SW 1271 (cell line): ENCODE measurements at regions not wholly inside any gene's neighbourhood (a gene's known extent, or its start where the extent isn't known, plus 50 kb on each side); places are given as distances from the start of the nearest gene placed in this dataset.
A peak's percentile ranks its signal among the peaks of the same experiment; 100 is the strongest.

ENCODE experiments used
- DNase-seq, 2 experiments: peaks; one replicate each; lab custom pipeline; 2025; lab: John Stamatoyannopoulos, UW

- DNase-seq = no peak
These were observed 161.3 kb upstream of the SHH start for GRCh38 chr7:155973451-155973997.

GRCh38 chr7:155972651-155973390 is 160.6 kb upstream of the SHH start:
- DNase-seq = no peak

GRCh38 chr7:155972247-155972646 is 160.0 kb upstream of the SHH start:
- no peak for DNase-seq

GRCh38 chr7:155971180-155971770 is 159.0 kb upstream of the SHH start:
- DNase-seq = no peak

GRCh38 chr7:155969192-155969929 is 157.1 kb upstream of the SHH start:
- DNase-seq = no peak

- DNase-seq = no peak
These were observed 152.7 kb upstream of the SHH start for GRCh38 chr7:155965010-155965409.

GRCh38 chr7:155964543-155964942 is 152.3 kb upstream of the SHH start:
- DNase-seq = no peak

GRCh38 chr7:155963771-155964195 is 151.5 kb upstream of the SHH start:
- DNase-seq = no peak

- DNase-seq = no peak
These were observed 151.1 kb upstream of the SHH start for GRCh38 chr7:155963356-155963755.

GRCh38 chr7:155962968-155963300 is 150.7 kb upstream of the SHH start:
- DNase-seq = no peak

GRCh38 chr7:155962191-155962967 is 150.1 kb upstream of the SHH start:
- peak; percentile 67 to 87 for DNase-seq

GRCh38 chr7:155961241-155962190 is 149.3 kb upstream of the SHH start:
- DNase-seq = peak; percentile 25 to 68

GRCh38 chr7:155959894-155960293 is 147.6 kb upstream of the SHH start:
- DNase-seq = no peak

GRCh38 chr7:155956977-155957376 is 144.7 kb upstream of the SHH start:
- DNase-seq = no peak

GRCh38 chr7:155955367-155955635 is 143.0 kb upstream of the SHH start:
- no peak for DNase-seq

GRCh38 chr7:155954550-155955366 is 142.5 kb upstream of the SHH start:
- no peak for DNase-seq

GRCh38 chr7:155953781-155954549 is 141.7 kb upstream of the SHH start:
- no peak for DNase-seq

GRCh38 chr7:155953501-155953778 is 141.2 kb upstream of the SHH start:
- no peak for DNase-seq

GRCh38 chr7:155951554-155952158 is 139.4 kb upstream of the SHH start:
- peak; percentile 96 to 98 for DNase-seq
